HEK293T (cell line): ENCODE measurements at regions not wholly inside any gene's neighbourhood (a gene's known extent, or its start where the extent isn't known, plus 50 kb on each side); places are given as distances from the start of the nearest gene placed in this dataset.

Source experiments
- BHLHE40 ChIP-seq: fragments of 450-650 bp; IDR thresholded peaks from 2 replicates; pipeline ENCODE4 v1.6.1; 2016; ENCODE audit warnings: mild to moderate bottlenecking, moderate library complexity, borderline replicate concordance
- FOXA1 ChIP-seq: fragments of 450-650 bp; IDR thresholded peaks from 2 replicates; pipeline ENCODE4 v1.6.1; 2016; ENCODE audit warnings: mild to moderate bottlenecking
- FOXK2 ChIP-seq: fragments of 450-650 bp; IDR thresholded peaks from 2 replicates; pipeline ENCODE4 v1.6.1; 2016; ENCODE audit warnings: mild to moderate bottlenecking
- SP1 ChIP-seq: fragments of 450-650 bp; IDR thresholded peaks from 2 replicates; pipeline ENCODE4 v1.6.1; 2017
- TARDBP ChIP-seq: fragments of 450-650 bp; IDR thresholded peaks from 2 replicates; pipeline ENCODE4 v1.6.1; 2016
- TF ChIP-seq, protein P1 (sequence below): fragments of 450-650 bp; IDR thresholded peaks from 2 replicates; pipeline ENCODE4 v1.6.1; 2016

GRCh38 chr16:62831235-62831850 lies 795.1 kb upstream of the CDH8 start:
- TF ChIP-seq TARDBP (no peak), BHLHE40 (no peak), FOXK2 (no peak), FOXA1 (no peak), SP1 (no peak)
- TF ChIP-seq, protein P1, sequence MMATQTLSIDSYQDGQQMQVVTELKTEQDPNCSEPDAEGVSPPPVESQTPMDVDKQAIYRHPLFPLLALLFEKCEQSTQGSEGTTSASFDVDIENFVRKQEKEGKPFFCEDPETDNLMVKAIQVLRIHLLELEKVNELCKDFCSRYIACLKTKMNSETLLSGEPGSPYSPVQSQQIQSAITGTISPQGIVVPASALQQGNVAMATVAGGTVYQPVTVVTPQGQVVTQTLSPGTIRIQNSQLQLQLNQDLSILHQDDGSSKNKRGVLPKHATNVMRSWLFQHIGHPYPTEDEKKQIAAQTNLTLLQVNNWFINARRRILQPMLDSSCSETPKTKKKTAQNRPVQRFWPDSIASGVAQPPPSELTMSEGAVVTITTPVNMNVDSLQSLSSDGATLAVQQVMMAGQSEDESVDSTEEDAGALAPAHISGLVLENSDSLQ: no peak
